ENCODE measurements at regions not wholly inside any gene's neighbourhood (a gene's known extent, or its start where the extent isn't known, plus 50 kb on each side); places are given as distances from the start of the nearest gene placed in this dataset.

DNA sequence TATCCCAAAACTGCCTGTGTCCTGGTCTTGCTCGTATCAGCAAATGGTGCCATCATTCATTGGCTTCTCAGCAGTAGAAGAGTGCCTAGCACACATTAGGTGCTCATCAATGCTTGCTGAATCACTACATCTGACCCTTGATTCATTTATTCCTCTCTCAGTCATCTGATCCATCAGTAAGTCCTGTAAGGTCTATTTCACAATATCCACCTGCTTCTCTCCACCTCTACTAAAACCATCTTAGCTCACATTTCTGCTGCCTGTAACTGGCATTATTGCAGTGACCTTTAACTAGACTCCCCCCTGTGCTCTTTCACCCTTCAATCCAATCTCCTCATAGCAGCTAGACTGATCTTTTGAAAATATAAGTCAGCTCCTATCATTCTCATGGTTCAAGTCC is 387.6 kb upstream of the SPRED2 start:
- Histone ChIP-seq H3K4me1 (ENCODE audit: insufficient read depth, low read length, poor library complexity, severe bottlenecking) (peaks cover 4% of the 10 kb centered on the region), H3K27me3 (replicated peaks; ENCODE audit: insufficient read depth, low read depth, low read length, poor library complexity) (no peaks in the 10 kb centered on the region), H3K36me3 (ENCODE audit: insufficient read depth, low read length, poor library complexity, severe bottlenecking) (no peaks in the 10 kb centered on the region), H3K9me3 (ENCODE audit: low read depth, low read length, poor library complexity, severe bottlenecking) (no peaks in the 10 kb centered on the region), H3K4me3 (ENCODE audit: low read depth, low read length, poor library complexity, severe bottlenecking) (no peak overlapping the region), H3K27ac (ENCODE audit: low read depth, low read length, poor library complexity, severe bottlenecking) (no peak overlapping the region)
- intact Hi-C loops (cut with micrococcal nuclease; ENCODE audit: unreplicated experiment) = no loop called here
- ChIA-PET CTCF (no interaction called here), POLR2A (ENCODE audit: low non-redundant PET) (no interaction called here)
- no TSS peak for BruUV-seq (replicated peaks)
- no peak for DNase-seq (ENCODE audit: low spot score)
- TF ChIP-seq, protein P1, sequence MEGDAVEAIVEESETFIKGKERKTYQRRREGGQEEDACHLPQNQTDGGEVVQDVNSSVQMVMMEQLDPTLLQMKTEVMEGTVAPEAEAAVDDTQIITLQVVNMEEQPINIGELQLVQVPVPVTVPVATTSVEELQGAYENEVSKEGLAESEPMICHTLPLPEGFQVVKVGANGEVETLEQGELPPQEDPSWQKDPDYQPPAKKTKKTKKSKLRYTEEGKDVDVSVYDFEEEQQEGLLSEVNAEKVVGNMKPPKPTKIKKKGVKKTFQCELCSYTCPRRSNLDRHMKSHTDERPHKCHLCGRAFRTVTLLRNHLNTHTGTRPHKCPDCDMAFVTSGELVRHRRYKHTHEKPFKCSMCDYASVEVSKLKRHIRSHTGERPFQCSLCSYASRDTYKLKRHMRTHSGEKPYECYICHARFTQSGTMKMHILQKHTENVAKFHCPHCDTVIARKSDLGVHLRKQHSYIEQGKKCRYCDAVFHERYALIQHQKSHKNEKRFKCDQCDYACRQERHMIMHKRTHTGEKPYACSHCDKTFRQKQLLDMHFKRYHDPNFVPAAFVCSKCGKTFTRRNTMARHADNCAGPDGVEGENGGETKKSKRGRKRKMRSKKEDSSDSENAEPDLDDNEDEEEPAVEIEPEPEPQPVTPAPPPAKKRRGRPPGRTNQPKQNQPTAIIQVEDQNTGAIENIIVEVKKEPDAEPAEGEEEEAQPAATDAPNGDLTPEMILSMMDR (conservative IDR thresholded peaks at IDR 0.05; ENCODE audit: low read depth, low read length) = no peak
- no peak for TF ChIP-seq EZH2 (IDR thresholded peaks at IDR 0.05; ENCODE audit: borderline replicate concordance, low read depth, low read length, poor library complexity, severe bottlenecking)

DNA sequence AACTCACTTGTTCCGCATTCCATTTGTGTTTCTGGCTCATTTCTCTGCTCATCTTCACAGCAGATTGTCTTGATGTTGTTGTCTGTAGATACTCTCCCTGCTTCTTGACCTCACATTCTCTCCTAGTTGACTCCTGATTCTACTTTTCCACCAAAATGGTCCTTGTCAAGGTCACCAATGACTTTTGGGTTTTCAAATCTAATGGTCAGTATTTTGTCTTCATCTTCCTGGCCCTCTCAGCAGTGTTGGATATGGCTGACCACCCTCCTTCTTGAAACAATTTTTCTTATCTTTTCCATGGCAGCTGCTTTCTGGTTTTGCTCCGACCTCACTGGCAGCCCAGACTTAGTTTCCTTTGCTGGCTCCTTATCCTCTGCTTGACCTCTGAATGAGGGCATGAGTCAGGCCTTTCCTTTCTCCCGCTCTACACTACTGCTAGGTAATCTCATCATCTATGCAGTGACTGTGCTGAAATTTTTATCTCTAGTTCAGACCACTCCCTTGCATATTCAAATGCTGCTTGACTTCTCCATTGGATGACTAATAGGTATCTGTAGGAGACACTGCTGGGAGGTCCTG is 386.6 kb upstream of the SPRED2 start:
- no peak overlapping the region for H3K27ac ChIP-seq (ENCODE audit: low read depth, low read length, poor library complexity, severe bottlenecking)
- ChIA-PET CTCF (no interaction called here), POLR2A (ENCODE audit: low non-redundant PET) (no interaction called here)
- no peaks in the 10 kb centered on the region for H3K27me3 ChIP-seq (replicated peaks; ENCODE audit: insufficient read depth, low read depth, low read length, poor library complexity)
- no peaks in the 10 kb centered on the region for H3K9me3 ChIP-seq (ENCODE audit: low read depth, low read length, poor library complexity, severe bottlenecking)
- peak; percentile 20 for DNase-seq (ENCODE audit: low spot score)
- BruUV-seq (replicated peaks) = no TSS peak
- no peaks in the 10 kb centered on the region for H3K36me3 ChIP-seq (ENCODE audit: insufficient read depth, low read length, poor library complexity, severe bottlenecking)
- TF ChIP-seq, protein P1 (conservative IDR thresholded peaks at IDR 0.05; ENCODE audit: low read depth, low read length) = no peak
- TF ChIP-seq EZH2 (IDR thresholded peaks at IDR 0.05; ENCODE audit: borderline replicate concordance, low read depth, low read length, poor library complexity, severe bottlenecking) = no peak
- intact Hi-C loops (cut with micrococcal nuclease; ENCODE audit: unreplicated experiment) = no loop called here
- H3K4me1 ChIP-seq (ENCODE audit: insufficient read depth, low read length, poor library complexity, severe bottlenecking) = peaks cover 10% of the 10 kb centered on the region
- H3K4me3 ChIP-seq (ENCODE audit: low read depth, low read length, poor library complexity, severe bottlenecking) = no peak overlapping the region

DNA sequence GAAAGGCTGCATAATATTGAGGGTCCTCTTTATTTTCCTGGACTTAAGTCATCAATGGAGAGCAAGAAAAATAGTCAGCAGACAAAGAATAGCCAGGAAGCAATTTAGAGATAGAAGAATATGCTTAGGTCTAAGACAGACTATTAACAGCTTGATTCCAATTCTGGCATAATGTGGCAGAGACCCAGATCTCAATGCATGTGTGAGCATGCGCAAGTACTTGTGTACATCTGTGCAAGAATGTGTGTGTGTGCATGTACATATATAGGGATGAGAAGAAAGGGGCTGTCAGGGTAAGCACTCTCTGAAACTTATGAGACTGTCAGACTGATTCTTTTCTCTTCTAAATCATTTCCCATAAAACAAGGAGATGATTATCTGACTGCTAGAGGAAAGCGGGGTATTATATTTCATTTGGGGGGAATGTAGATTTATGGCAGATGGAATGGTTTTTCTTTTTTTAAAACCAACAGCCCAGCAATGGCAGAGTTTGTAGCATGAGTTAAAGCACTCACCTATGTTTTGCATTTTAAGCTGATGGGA is 381.3 kb upstream of the SPRED2 start:
- POLR2A ChIA-PET (ENCODE audit: low non-redundant PET) = no interaction called here
- Histone ChIP-seq H3K36me3 (ENCODE audit: insufficient read depth, low read length, poor library complexity, severe bottlenecking) (no peaks in the 10 kb centered on the region), H3K27ac (ENCODE audit: low read depth, low read length, poor library complexity, severe bottlenecking) (peak overlapping the region; percentile 53), H3K9me3 (ENCODE audit: low read depth, low read length, poor library complexity, severe bottlenecking) (peaks cover 2% of the 10 kb centered on the region), H3K27me3 (replicated peaks; ENCODE audit: insufficient read depth, low read depth, low read length, poor library complexity) (no peaks in the 10 kb centered on the region), H3K4me3 (ENCODE audit: low read depth, low read length, poor library complexity, severe bottlenecking) (no peak overlapping the region), H3K4me1 (ENCODE audit: insufficient read depth, low read length, poor library complexity, severe bottlenecking) (peaks cover 20% of the 10 kb centered on the region)
- TF ChIP-seq, protein P1 (conservative IDR thresholded peaks at IDR 0.05; ENCODE audit: low read depth, low read length) = no peak
- no peak for TF ChIP-seq EZH2 (IDR thresholded peaks at IDR 0.05; ENCODE audit: borderline replicate concordance, low read depth, low read length, poor library complexity, severe bottlenecking)
- peak; percentile 74 for DNase-seq (ENCODE audit: low spot score)
- intact Hi-C loops (cut with micrococcal nuclease; ENCODE audit: unreplicated experiment) = no loop called here
- CTCF ChIA-PET = no interaction called here
- BruUV-seq (replicated peaks) = no TSS peak
